GM18502 (cell line): ENCODE measurements at regions not wholly inside any gene's neighbourhood (a gene's known extent, or its start where the extent isn't known, plus 50 kb on each side); places are given as distances from the start of the nearest gene placed in this dataset.

Experiments
- ATAC-seq: cut with Tn5 transposase; IDR thresholded peaks from one replicate; pipeline ENCODE4 v1.9.1; 2021; ENCODE audit warnings: mild to moderate bottlenecking; ENCODE audit not compliant: unreplicated experiment, poor library complexity

DNA sequence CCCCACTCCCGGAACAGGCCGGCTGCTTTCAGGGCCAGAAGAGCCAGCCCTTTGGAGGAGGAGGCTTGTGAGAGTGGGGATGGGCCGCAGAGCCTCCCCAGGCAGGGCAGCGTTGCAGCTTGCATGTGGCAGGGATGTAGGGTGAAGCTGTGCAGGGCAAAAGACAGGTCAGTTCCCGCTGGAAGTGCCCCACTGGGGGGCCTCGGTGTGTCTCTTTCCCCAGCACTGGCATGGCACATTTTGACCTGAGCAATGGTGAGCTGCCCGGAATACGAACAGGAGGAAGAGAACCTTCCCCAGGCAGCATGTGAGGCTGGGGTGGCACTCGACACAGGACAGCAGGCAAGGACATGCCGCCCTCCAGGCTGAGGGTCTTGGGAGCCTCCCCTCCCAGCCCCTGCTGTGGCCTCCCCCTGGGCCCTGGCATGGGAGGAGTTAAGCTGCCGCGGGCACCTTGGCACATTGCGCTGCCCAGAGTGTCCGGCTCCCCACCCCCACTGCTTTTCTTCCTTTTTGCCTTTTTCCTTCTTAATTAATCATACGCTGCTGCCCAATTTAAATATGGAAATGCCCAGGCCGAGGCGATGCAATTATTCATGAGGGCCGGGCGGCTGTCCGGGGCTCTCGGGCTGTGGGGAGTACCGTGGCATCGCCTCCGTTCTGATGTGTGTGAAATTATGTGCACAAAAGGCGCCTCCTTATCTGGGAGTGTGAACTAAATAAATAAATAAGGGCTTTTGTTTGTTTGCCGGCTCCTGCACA is 76.0 kb upstream of the WNT7B start:
- no peak for ATAC-seq

DNA sequence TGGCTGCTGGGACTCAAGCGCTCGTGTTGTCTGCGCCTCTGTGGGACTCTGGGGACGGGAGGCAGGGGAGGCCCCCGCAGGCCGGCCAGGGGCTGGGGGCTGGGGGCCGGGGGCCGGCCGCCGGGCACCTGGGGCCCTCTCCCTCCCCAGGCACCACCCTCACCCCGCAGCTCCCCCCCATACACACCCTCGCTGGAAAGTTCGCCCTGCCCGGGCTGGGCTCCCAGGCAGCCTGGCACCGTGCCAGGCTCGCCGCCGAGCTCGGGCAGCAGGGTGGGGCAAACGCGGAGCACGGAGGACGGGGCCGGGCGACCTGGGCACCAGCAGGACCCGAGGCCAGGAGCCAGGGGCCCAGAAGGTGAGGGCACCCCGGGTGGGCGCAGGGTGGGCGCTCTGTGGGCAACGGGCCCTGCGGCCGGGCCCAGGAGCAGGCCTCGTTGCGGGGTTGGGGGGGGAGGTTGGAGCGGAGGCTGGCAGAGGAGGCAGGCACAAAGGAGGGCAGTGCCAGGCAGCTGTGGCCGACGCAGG is 76.7 kb upstream of the WNT7B start:
- ATAC-seq: no peak

DNA sequence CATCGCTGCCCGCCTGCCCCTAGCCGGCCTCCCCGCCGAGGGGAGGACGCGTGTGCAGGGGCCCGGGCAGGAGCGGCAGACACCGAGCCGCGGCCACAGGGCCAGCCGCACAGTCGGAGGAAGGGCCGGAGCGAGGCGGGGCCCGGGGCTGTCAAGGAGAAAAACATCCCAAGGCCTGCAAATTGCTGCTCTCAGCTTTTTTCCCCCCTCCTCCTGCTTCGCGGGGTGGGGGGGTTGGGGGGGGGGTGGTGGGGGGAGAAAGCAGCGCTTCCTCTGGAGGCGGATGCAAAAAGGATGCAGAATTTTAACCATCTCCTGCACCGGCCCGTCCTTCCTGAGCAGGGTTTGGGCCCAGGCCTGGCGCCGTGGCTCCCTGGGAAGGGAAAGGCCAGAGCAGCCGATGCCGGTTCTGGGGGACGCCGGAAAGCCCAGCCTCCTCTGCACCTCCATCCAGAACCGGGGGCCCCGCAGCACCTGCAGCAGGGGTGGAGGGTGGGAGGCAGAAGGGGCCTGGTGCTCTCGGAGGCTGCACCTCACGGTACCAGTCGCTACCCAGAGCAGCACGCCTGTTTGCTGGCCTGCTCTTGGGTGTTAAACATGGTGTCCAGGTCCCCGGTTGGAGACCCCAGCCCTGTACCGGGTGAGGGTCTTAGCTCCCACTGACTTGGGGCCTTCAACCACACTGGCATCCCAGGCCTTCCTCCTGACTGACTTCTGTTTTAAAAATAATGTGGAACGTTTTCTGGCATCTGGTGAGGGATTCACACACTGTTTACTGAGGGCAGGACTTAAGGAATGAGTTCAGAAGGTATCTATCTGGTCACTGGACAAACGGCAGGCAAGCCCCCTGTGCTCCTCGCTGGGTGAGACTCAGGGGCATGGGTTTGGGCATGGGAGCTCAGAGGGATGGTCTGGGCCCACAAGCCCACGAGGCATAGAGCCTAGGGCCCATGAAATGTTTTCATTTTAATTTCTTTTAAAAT is 77.4 kb upstream of the WNT7B start:
- no peak for ATAC-seq

DNA sequence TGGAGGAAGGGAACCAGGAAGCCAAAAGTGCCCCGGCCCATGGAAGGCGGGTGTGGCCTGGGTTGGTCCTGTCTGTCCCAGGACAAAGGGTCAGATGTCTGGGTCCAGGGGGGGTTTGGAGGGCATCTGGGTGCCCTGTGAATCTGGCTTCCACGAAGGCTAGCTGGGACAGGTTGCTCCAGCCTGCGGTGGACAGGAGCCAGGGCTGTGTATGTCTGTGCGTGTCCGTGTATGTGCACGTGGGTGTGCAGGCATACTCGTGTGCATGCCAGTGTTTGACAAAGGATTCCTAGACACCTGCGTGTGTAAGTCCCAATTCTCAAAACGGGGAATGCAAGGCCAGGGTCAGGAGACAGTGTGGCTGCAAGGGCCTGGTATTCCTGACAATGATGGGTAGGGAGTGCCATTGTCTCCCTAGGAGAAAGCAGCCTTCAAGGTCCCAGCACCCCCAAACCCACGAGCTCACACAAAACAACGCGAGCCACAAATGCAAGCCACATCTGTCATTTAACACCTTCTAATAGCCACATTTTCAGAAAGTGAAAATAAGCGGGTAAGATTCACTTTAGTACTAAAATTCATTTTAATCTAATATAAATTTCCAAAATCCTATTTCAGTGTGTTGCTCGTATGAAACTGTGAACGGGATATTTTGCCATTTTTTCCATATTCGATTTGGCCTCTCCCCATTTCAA is 78.4 kb upstream of the WNT7B start:
- no peak for ATAC-seq

DNA sequence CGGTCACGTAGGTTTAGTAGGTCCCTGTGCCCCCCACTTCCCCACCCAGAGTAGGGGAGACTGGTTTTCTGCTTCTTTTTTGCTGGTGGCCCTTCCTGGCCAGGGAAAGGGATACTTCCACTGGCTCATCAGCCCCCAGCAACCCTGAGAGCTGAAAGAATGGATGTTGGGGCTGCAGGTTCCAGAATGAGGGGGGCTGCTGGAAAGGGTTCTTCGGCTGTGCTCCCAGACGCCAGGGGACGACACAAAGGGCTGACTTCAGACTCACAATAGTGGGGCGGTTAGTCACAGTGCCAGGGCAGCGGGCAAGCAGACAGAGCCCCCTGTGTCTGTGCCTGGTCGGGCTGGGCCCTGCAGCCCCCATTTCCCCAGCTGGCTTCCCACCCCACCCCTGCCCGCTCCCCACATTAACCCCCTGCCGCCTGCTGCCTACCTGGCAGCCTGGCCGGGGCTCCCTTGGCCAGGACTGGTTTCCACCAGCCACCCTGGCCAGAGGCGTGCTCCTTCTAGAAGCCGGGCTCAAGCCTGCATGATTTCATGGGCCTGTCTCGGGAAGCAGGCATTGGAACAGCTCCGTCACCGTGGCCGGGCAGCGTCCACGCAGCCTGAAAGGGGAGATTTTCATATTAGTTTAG is 79.1 kb upstream of the WNT7B start:
- no peak for ATAC-seq

DNA sequence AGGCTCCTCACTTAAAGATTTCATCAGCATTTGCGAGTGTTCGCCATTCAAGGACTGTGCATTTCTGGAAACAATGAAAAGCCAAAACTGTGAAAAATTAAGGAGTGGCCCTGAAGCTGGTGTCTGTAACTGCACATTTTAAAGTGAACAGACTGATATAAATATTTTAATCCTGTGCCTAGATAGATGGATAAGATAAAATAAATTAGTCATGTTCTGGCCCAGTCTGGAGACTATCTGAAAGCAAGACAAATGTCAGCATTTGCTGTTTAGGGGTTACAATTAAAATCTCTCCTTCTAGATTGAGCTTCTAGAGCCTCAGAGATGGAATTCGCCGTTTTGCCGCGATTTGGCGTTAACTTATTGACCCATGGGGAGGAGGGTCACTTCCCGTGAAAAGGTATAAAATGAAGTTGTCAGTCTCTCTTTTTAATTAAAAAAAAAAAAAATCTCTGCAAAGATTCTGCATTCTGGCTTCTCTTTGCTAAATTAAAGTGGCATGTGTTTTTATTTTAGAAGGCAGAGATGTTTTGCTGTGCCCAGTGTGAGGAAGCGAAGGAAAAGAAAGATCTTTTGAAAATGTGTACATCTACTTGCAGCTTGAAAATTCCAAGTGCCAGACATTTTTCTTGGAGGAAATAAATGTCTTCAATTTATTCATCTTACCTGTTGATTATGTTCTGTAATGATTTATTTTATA is 79.7 kb upstream of the WNT7B start:
- ATAC-seq: no peak

DNA sequence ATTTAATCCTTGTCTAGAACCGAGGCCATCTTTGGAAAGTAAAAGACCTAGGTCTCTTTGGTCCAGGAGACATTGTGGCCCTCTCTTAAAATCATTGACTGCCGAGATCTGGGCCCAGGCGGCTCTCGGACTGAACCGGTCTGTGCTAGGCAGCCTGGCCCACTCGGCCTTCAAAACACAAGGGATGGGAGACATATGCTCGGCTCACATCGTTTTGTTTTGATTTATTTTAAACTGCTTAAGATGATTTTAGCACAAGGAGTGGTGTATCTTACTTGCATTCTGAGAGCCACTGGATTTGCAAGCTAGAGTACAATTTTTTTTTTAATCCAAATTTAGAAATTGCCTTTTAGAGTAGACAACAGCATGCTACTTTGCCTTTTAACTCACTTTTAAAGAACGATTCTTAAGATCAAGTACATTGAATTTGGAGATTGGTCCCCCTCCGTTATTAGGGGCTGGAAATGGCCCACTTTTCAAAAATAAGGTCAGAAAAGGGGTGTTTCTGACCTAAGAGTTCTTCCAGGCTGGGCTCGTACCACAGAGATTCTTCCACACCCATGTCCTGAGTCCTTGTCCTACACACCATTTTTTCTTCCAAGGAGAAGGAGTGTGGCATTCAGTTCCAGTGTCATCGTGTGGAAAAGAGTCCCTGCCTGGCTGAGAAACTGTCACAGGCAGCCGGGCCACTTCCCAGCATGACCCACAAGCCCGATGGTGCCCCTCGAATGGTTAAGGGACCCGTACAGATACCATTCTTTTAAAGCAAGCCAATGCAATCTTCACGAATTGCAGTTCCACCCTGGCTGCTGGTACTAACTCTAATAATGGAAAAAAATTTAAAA is 80.5 kb upstream of the WNT7B start:
- ATAC-seq: no peak

DNA sequence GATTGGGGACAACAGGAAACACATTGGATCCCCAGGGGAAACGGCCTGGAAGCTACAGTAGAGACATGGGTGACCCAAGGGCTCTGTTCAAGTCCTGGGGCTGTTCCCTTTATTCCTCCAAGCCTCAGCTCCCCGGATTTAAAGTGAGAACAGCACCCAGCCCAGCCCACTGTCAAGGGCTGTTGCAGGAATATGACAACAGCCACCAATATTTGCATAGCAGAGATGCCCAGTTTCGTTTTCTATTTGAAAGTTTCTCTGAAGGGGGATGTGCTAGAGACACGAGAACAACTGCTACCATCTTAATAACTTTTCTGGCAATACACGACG is 81.1 kb upstream of the WNT7B start:
- peak; percentile 81 for ATAC-seq

DNA sequence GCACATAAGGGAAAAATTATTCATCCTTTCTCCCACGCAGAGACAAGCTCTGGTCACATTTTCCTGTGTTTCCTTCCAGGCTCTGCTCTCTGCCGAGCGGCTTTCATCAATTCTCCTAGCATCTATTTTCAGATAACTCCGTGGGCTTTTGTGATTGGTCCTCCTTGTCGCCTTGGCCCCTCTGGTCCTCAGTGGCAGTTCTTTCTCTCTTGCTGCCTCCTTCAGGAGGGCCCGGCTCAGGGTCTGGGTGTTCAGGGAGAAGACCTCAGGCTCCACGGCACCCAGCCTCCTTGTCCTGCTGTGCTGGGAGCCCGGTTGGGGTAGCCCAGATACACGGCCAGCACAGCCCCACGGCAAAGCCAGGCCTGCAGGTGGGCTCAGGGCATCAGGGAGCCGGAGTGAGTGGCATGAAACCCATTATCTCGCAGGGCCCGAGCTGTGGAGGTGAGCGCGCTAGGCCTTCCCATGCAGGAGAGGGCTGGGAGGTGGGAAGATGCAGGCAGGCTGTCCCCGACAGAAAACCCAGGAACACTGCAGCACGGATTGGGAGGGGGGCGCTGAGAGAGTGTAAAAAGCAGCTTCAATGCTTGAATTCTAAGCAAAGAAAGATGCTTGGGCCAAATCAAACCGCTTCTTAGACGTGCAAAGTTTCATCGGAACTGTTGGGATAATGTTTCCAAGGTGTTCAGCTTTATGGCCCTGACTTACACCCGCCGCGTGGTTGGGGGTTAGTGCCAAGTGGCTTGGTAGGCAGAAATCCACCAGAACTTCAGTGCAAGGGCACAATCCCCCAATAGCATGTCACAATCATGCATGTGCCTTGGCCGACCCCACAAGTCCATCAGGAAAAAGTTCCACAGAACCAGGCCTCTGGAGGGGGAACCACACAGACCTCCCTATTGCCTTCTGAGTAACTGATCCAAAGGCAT is 81.9 kb upstream of the WNT7B start:
- ATAC-seq: no peak

DNA sequence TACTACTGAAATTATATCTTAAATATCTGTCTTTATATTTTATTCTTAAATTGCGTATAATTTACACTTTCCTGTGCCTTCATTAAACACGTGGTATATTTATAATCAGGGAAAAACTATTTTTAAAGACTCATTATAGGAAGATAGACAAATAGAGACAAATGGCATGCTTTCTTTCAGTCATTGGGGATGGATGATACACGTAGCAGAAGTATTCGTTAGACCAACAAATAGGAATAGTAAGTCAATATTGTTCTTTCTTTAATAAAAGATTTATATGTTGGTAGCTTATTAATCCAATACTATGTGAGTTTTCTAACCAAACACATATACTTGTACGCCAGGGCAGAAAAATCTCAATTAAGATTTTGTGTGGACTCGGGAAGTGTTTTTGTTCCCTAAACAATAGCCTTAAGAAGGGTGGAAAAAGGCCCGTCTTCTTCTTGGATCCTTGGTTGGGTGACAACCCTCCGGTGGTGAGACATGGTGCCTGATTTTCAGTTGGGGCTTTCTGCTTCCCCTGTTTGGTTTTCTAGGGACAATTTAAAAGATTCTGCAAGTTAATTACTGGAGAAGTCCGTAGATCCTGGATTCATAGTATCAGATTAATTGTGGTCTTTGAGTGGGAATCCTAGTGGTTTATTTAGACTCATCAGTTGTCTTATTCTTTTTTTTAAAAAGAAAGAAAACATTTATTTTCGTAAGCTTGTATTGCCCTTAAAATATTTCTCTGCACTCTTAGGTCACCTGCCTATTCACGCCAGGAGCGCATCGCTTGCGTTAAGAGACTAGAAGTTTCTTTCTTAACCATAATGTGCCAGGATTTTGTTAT is 83.5 kb upstream of the WNT7B start:
- ATAC-seq: no peak

DNA sequence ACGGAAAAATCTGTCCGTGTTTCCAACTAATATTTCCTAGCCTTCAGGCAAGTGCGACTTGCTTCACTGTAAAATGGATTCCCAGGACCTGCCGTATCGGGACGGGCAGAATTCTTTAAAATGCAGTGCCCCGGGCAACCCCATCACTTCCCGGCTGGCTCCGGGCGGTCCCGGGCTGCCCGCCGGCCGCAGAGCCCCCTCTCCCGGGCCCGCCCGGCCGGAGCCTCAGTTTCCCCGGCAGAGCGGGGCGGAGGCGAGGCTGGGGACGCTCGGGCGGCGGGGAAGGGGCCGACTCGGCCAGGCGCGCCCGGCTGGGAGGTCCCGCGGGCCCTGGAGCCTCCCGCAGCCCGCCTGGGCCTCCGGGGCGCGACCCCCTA is 84.2 kb upstream of the WNT7B start:
- ATAC-seq: no peak

DNA sequence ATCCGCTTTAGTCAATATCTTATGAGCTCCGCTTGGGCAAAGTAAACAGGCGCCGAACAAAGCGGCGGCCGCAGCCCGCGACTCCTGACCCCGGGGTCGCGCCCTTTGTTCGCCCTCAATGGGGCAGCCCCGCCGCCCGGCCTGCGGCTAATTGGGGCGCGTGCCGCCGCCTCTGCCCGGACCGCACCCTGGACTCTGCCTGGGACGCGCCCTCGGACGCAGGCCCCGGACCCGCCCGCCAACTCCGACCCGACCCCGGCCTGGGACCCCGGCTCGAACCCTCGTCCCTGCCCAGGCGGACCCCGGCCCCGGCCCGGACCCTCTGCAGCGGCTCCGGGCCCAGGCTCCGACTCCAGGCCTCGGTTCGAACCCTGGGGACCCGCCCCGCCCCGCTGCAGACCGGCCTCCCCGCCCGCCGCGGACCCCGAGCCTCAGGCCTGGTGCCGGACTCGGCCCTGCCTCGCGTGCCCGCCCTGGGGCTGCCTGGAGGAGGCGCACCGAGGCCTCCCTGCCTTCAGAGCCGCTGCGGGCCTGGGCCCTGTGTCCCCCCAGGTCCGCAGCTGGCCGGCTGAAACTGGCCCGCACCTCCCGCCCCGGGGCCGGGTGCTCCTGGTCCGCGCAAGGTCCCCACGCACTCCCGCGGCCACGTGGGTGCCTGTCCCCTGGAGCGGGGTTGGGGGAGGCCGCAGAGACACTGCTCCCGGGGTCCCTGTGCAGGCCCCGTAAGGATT is 84.7 kb upstream of the WNT7B start:
- ATAC-seq: no peak

DNA sequence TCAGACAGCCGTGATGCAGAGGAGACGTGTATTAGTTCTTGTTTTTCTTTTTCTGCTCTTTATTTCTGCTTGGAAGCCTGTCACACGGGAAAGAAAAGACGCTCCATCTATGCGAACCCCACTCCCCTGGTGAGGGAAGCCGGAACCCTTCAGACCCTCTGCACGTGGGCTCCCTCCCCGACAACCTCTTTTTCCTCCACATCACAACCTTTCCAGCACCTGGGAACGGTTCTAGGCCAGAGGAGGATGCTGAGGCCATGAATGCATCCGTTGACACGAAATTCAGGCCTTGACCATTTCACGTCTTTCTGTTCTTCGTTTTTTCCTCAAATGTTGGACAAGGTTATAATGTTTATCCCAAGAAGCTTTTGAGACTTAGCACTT is 85.3 kb upstream of the WNT7B start:
- no peak for ATAC-seq

DNA sequence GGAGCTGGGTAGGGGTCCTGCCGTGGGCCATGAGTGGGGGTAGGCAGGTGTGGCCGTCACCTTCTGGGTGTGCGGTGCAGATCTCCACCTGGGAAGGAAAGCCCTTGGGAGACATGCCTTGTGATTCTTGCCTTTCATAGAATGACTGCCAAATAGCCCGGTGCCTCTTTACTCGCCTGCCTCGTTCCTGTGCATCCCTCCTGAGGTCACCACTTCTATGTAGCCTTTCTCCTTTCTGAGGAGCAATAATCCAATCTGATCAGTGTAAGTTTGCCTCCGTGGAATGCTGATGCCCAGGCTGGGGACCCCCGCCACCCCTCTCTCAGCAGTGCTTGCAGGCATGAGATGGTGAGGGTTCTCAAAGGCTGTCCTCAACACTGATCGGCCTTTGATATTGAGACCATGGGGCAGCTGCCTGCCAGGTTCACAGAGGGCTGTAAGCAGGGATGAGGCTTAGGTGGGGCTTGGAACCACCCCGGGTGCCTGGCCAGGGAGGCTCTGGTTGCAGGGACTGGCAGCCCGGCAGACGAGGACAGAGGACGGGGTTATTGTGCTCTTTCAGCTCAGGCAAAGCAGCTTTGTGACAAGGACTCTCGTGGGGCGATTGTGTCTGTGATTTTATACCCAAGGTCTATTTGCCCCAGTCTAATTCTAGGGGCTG is 86.1 kb upstream of the WNT7B start:
- no peak for ATAC-seq

DNA sequence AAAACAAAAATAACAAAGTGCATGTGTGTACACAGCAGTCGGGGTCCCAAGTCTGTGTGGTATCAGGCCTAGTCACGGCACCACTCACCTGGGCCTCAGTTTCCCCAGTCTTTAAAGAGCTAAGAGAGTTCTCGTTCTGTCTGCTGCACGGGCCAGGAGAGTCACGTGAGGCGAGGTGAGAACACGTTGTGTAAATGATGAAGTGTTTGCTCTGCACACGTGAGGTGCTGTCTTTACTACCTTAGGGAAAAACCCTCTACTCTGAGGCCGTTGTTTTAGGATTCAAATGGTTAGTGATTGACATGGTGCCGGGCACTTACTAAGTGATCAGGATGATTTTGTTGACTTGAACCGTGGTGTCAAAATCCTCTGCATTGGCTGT is 86.5 kb upstream of the PPARA start:
- no peak for ATAC-seq
